ENCODE measurements at regions not wholly inside any gene's neighbourhood (a gene's known extent, or its start where the extent isn't known, plus 50 kb on each side); places are given as distances from the start of the nearest gene placed in this dataset.

GRCh38 chr11:39036021-39036420 is 2423.4 kb downstream of the LRRC4C start:
- H3K4me1 ChIP-seq = no peaks in the 10 kb centered on the region
- intact Hi-C loops (cut with DNase I) = no loop called here
- no peak overlapping the region for H3K27ac ChIP-seq
- TF ChIP-seq POLR2A (IDR thresholded peaks at IDR 0.05) (no peak), CTCF (IDR thresholded peaks at IDR 0.05) (no peak)
- 90 to 94% methylated on average over 1 of the region's 1 CpG for WGBS, 2 donors
- no peaks in the 10 kb centered on the region for H3K9me3 ChIP-seq
- H3K27me3 ChIP-seq = no peaks in the 10 kb centered on the region
- H3K4me3 ChIP-seq (replicated peaks in 1 of 3) = no peak overlapping the region
- DNase-seq = no peak
- H3K36me3 ChIP-seq = no peaks in the 10 kb centered on the region

GRCh38 chr11:39021539-39021938 is 2423.5 kb upstream of the RAG2 start:
- no peaks in the 10 kb centered on the region for H3K4me1 ChIP-seq
- no peak overlapping the region for H3K27ac ChIP-seq
- no peak for TF ChIP-seq CTCF (IDR thresholded peaks at IDR 0.05)
- no peak for TF ChIP-seq POLR2A (IDR thresholded peaks at IDR 0.05)
- H3K27me3 ChIP-seq = no peaks in the 10 kb centered on the region
- 71 to 72% methylated on average over 5 of the region's 5 CpGs for WGBS, 2 donors
- no peaks in the 10 kb centered on the region for H3K36me3 ChIP-seq
- no peaks in the 10 kb centered on the region for H3K9me3 ChIP-seq
- intact Hi-C loops (cut with DNase I) = no loop called here
- DNase-seq = no peak
- H3K4me3 ChIP-seq (replicated peaks in 1 of 3) = no peak overlapping the region

GRCh38 chr11:39011797-39012196 is 2413.8 kb upstream of the RAG2 start:
- DNase-seq = no peak
- no peak overlapping the region for H3K27ac ChIP-seq
- H3K9me3 ChIP-seq = no peaks in the 10 kb centered on the region
- TF ChIP-seq POLR2A (IDR thresholded peaks at IDR 0.05) (no peak), CTCF (IDR thresholded peaks at IDR 0.05) (no peak)
- H3K4me1 ChIP-seq = no peaks in the 10 kb centered on the region
- no peak overlapping the region for H3K4me3 ChIP-seq (replicated peaks in 1 of 3)
- no peaks in the 10 kb centered on the region for H3K36me3 ChIP-seq
- H3K27me3 ChIP-seq = no peaks in the 10 kb centered on the region
- intact Hi-C loops (cut with DNase I) = no loop called here

GRCh38 chr11:38990841-38991240 is 2392.8 kb upstream of the RAG2 start:
- peak overlapping the region in 1 of 3 donors; percentile 8 for H3K27ac ChIP-seq
- no peaks in the 10 kb centered on the region for H3K36me3 ChIP-seq
- no peak overlapping the region for H3K4me3 ChIP-seq (replicated peaks in 1 of 3)

GRCh38 chr11:38990139-38990538 is 2392.1 kb upstream of the RAG2 start:
- no peak for TF ChIP-seq POLR2A (IDR thresholded peaks at IDR 0.05)
- no peak for TF ChIP-seq CTCF (IDR thresholded peaks at IDR 0.05)
- WGBS, 2 donors = 64 to 65% methylated on average over 5 of the region's 5 CpGs
- Histone ChIP-seq H3K9me3 (peaks cover under 1% of the 10 kb centered on the region), H3K4me1 (peaks cover 5 to 8% of the 10 kb centered on the region in 2 donors), H3K4me3 (replicated peaks in 1 of 3) (no peak overlapping the region), H3K27me3 (no peaks in the 10 kb centered on the region), H3K36me3 (no peaks in the 10 kb centered on the region), H3K27ac (no peak overlapping the region)
- no peak for DNase-seq
- intact Hi-C loops (cut with DNase I) = no loop called here

More at GRCh38 chr11:38990841-38991240, 2392.8 kb upstream of the RAG2 start:
- TF ChIP-seq POLR2A (IDR thresholded peaks at IDR 0.05) (no peak), CTCF (IDR thresholded peaks at IDR 0.05) (no peak)
- WGBS, 2 donors = 37 to 38% methylated on average over 2 of the region's 2 CpGs
- H3K4me1 ChIP-seq = peaks cover 5 to 8% of the 10 kb centered on the region in 2 donors
- peak; percentile 22 to 58 for DNase-seq
- H3K27me3 ChIP-seq = no peaks in the 10 kb centered on the region
- H3K9me3 ChIP-seq = no peaks in the 10 kb centered on the region
- intact Hi-C loops (cut with DNase I) = no loop called here
